GM23338 (cell line): ENCODE measurements at regions not wholly inside any gene's neighbourhood (a gene's known extent, or its start where the extent isn't known, plus 50 kb on each side); places are given as distances from the start of the nearest gene placed in this dataset.

Source experiments
- ATAC-seq: fragments of 200-7000 bp; cut with Tn5 transposase; 3 replicates; pipeline ENCODE4 v1.9.1; 2020
- DNase-seq: peaks from one replicate; pipeline ENCODE4 v3.0.0-alpha.2; 2015; ENCODE audit warnings: low spot score
- H2AFZ ChIP-seq: fragments of 200-600 bp; sonication (generic); 2 replicates; pipeline ENCODE4 v1.8.0; 2016; ENCODE audit warnings: antibody characterized with exemption, mild to moderate bottlenecking, moderate library complexity
- H3F3A ChIP-seq: fragments of 200-600 bp; sonication (generic); replicated peaks from 2 replicates; pipeline ENCODE4 v1.8.0; 2017; ENCODE audit warnings: antibody characterized with exemption, mixed run types, low read depth
- H3K27ac ChIP-seq: fragments of 200-600 bp; sonication (generic); 2 replicates; pipeline ENCODE4 v1.6.1; 2016; ENCODE audit warnings: low read depth
- H3K27me3 ChIP-seq: fragments of 200-600 bp; sonication (generic); 2 replicates; pipeline ENCODE4 v1.8.0; 2016; ENCODE audit warnings: mild to moderate bottlenecking, mixed run types, moderate library complexity; ENCODE audit not compliant: insufficient read depth
- H3K36me3 ChIP-seq: fragments of 200-600 bp; sonication (generic); 2 replicates; pipeline ENCODE4 v1.8.0; 2016; ENCODE audit warnings: mild to moderate bottlenecking; ENCODE audit not compliant: insufficient read depth
- H3K4me1 ChIP-seq: fragments of 200-600 bp; sonication (generic); 2 replicates; pipeline ENCODE4 v1.8.0; 2016; ENCODE audit warnings: mild to moderate bottlenecking, moderate library complexity; ENCODE audit not compliant: insufficient read depth
- H3K4me2 ChIP-seq: fragments of 200-600 bp; sonication (generic); 2 replicates; pipeline ENCODE4 v1.7.1; 2017; ENCODE audit warnings: mixed run types
- H3K4me3 ChIP-seq: fragments of 200-600 bp; sonication (generic); 2 replicates; pipeline ENCODE4 v1.6.1; 2016; ENCODE audit warnings: mixed run types
- H3K79me2 ChIP-seq: fragments of 200-600 bp; sonication (generic); replicated peaks from 2 replicates; pipeline ENCODE4 v1.8.0; 2017; ENCODE audit warnings: mild to moderate bottlenecking; ENCODE audit not compliant: insufficient read depth
- H3K9me2 ChIP-seq: fragments of 200-600 bp; sonication (generic); 2 replicates; pipeline ENCODE4 v1.8.0; 2017; ENCODE audit not compliant: insufficient read depth
- H4K20me1 ChIP-seq: fragments of 200-600 bp; sonication (generic); replicated peaks from 2 replicates; pipeline ENCODE4 v1.8.0; 2017; ENCODE audit warnings: mild to moderate bottlenecking; ENCODE audit not compliant: insufficient read depth
- H3K27ac Mint-ChIP-seq: 2 replicates; pipeline ENCODE4 v1.8.0; 2020; ENCODE audit warnings: inconsistent platforms, mild to moderate bottlenecking, moderate library complexity, mixed read lengths
- H3K27me3 Mint-ChIP-seq: 3 replicates; pipeline ENCODE4 v1.8.0; 2022; ENCODE audit warnings: low read depth, mild to moderate bottlenecking, moderate library complexity, mixed read lengths, inconsistent platforms; ENCODE audit not compliant: insufficient read depth, poor library complexity
- H3K36me3 Mint-ChIP-seq: 3 replicates; pipeline ENCODE4 v1.8.0; 2021; ENCODE audit warnings: low read depth, mild to moderate bottlenecking, inconsistent platforms, moderate library complexity, mixed read lengths
- H3K4me1 Mint-ChIP-seq: 3 replicates; pipeline ENCODE4 v1.8.0; 2020; ENCODE audit warnings: mild to moderate bottlenecking, inconsistent platforms, mixed read lengths
- H3K4me3 Mint-ChIP-seq: 3 replicates; pipeline ENCODE4 v1.8.0; 2021; ENCODE audit warnings: moderate library complexity, mild to moderate bottlenecking, inconsistent platforms, mixed read lengths
- H3K9me3 Mint-ChIP-seq: 3 replicates; pipeline ENCODE4 v1.8.0; 2020; ENCODE audit warnings: moderate library complexity, mild to moderate bottlenecking, inconsistent platforms, mixed read lengths
- CREB1 ChIP-seq: fragments of 250-450 bp; sonication (Bioruptor Pico); IDR thresholded peaks from 2 replicates; pipeline ENCODE4 v1.5.0; 2020; ENCODE audit warnings: low read depth, mild to moderate bottlenecking, moderate library complexity
- EZH2 ChIP-seq: fragments of 200-600 bp; sonication (generic); IDR thresholded peaks from one replicate; pipeline ENCODE4 v1.8.0; 2017; ENCODE audit warnings: antibody characterized with exemption, mild to moderate bottlenecking, low read depth; ENCODE audit not compliant: unreplicated experiment
- EZH2phosphoT487 ChIP-seq: fragments of 200-600 bp; sonication (generic); IDR thresholded peaks from one replicate; pipeline ENCODE4 v1.8.1; 2018; ENCODE audit warnings: antibody characterized with exemption; ENCODE audit not compliant: unreplicated experiment
- JUNB ChIP-seq: IDR thresholded peaks from one replicate; pipeline ENCODE4 v1.6.1; 2016; ENCODE audit warnings: antibody characterized with exemption; ENCODE audit not compliant: unreplicated experiment
- NANOG ChIP-seq: IDR thresholded peaks from 2 replicates; pipeline ENCODE4 v1.6.1; 2016; ENCODE audit warnings: antibody characterized with exemption, borderline replicate concordance
- POLR2AphosphoS5 ChIP-seq: IDR thresholded peaks from 2 replicates; pipeline ENCODE4 v1.6.1; 2016; ENCODE audit warnings: antibody characterized with exemption, low read depth
- STAT1 ChIP-seq: IDR thresholded peaks from one replicate; pipeline ENCODE4 v1.6.1; 2016; ENCODE audit warnings: antibody characterized with exemption; ENCODE audit not compliant: unreplicated experiment
- ZNF114 ChIP-seq: fragments of 250-450 bp; sonication (Bioruptor Pico); IDR thresholded peaks from 2 replicates; pipeline ENCODE4 v1.5.0; 2020; ENCODE audit warnings: mild to moderate bottlenecking, moderate library complexity
- ZNF331 ChIP-seq: fragments of 250-450 bp; sonication (Bioruptor Pico); IDR thresholded peaks from 2 replicates; pipeline ENCODE4 v1.5.0; 2020; ENCODE audit warnings: low read depth, mild to moderate bottlenecking, moderate library complexity
- TF ChIP-seq, protein P1 (sequence below): fragments of 250-450 bp; sonication (Bioruptor Pico); IDR thresholded peaks from 2 replicates; pipeline ENCODE4 v1.5.0; 2020; ENCODE audit warnings: mild to moderate bottlenecking, moderate library complexity
- TF ChIP-seq, protein P2 (sequence below): IDR thresholded peaks from one replicate; pipeline ENCODE4 v1.6.1; 2018; ENCODE audit warnings: antibody characterized with exemption; ENCODE audit not compliant: unreplicated experiment
- TF ChIP-seq, protein P3 (sequence below), 2 experiments: fragments of 200-600 bp in 1 of 2; sonication (generic) in 1 of 2; conservative IDR thresholded peaks; 2 replicates each; pipeline versions ENCODE4 v1.5.1 to v1.6.1; 2016 to 2017; ENCODE audit warnings: antibody characterized with exemption in 2 of 2, low read depth in 2 of 2, mild to moderate bottlenecking in 2 of 2, moderate library complexity in 1 of 2
- TF ChIP-seq, protein P4 (sequence below): IDR thresholded peaks from 2 replicates; pipeline ENCODE4 v1.6.1; 2016; ENCODE audit warnings: antibody characterized with exemption

DNA sequence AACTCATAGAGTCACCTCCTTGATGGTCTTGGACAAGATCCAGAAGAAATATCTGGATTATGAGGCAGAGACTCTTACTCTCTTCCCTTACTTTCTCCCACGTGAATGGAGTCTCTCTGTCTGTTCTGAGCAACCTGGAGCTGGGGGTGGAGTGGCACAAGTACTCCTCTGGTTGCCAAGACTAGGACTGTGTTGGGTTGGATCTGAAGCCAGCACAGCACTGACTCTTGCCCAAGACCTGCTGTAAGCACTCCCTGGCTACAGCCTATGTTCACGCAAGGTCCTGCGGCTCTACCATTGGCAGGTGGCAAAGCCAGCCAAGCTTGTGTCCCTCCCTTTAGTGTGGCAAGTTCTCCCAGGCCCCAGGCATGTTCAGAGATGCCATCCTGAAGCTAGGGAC lies 488.2 kb upstream of the NRG3 start (continued):
- TF ChIP-seq, protein P1, sequence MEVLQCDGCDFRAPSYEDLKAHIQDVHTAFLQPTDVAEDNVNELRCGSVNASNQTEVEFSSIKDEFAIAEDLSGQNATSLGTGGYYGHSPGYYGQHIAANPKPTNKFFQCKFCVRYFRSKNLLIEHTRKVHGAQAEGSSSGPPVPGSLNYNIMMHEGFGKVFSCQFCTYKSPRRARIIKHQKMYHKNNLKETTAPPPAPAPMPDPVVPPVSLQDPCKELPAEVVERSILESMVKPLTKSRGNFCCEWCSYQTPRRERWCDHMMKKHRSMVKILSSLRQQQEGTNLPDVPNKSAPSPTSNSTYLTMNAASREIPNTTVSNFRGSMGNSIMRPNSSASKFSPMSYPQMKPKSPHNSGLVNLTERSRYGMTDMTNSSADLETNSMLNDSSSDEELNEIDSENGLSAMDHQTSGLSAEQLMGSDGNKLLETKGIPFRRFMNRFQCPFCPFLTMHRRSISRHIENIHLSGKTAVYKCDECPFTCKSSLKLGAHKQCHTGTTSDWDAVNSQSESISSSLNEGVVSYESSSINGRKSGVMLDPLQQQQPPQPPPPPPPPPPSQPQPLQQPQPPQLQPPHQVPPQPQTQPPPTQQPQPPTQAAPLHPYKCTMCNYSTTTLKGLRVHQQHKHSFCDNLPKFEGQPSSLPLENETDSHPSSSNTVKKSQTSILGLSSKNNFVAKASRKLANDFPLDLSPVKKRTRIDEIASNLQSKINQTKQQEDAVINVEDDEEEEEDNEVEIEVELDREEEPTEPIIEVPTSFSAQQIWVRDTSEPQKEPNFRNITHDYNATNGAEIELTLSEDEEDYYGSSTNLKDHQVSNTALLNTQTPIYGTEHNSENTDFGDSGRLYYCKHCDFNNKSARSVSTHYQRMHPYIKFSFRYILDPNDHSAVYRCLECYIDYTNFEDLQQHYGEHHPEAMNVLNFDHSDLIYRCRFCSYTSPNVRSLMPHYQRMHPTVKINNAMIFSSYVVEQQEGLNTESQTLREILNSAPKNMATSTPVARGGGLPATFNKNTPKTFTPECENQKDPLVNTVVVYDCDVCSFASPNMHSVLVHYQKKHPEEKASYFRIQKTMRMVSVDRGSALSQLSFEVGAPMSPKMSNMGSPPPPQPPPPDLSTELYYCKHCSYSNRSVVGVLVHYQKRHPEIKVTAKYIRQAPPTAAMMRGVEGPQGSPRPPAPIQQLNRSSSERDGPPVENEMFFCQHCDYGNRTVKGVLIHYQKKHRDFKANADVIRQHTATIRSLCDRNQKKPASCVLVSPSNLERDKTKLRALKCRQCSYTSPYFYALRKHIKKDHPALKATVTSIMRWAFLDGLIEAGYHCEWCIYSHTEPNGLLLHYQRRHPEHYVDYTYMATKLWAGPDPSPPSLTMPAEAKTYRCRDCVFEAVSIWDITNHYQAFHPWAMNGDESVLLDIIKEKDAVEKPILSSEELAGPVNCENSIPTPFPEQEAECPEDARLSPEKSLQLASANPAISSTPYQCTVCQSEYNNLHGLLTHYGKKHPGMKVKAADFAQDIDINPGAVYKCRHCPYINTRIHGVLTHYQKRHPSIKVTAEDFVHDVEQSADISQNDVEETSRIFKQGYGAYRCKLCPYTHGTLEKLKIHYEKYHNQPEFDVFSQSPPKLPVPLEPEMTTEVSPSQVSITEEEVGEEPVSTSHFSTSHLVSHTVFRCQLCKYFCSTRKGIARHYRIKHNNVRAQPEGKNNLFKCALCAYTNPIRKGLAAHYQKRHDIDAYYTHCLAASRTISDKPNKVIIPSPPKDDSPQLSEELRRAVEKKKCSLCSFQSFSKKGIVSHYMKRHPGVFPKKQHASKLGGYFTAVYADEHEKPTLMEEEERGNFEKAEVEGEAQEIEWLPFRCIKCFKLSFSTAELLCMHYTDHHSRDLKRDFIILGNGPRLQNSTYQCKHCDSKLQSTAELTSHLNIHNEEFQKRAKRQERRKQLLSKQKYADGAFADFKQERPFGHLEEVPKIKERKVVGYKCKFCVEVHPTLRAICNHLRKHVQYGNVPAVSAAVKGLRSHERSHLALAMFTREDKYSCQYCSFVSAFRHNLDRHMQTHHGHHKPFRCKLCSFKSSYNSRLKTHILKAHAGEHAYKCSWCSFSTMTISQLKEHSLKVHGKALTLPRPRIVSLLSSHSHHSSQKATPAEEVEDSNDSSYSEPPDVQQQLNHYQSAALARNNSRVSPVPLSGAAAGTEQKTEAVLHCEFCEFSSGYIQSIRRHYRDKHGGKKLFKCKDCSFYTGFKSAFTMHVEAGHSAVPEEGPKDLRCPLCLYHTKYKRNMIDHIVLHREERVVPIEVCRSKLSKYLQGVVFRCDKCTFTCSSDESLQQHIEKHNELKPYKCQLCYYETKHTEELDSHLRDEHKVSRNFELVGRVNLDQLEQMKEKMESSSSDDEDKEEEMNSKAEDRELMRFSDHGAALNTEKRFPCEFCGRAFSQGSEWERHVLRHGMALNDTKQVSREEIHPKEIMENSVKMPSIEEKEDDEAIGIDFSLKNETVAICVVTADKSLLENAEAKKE (CRISPR knock-in tag): no peak

DNA sequence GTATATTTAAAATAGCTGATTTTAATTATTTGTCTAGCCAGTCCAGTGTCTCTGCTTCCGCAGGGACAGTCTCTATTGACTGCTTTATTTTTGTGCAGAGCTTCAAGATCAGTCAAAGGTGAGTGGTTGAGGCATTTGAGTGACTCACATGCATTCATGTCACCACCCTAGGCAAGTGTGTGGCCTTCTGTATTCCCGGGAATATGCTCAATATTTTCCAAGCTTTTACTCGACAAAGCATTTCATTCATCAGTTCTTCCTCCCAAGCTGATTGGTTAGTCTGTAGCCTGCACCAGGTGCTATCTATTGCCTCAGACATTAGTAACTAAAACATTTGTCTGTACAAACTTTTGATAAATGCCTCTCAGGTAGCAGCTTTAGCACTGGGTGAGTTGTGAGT lies 471.5 kb upstream of the NRG3 start:
- Mint-ChIP-seq H3K4me3 (no peak overlapping the region), H3K27me3 (no peaks in the 10 kb centered on the region), H3K9me3 (no peaks in the 10 kb centered on the region), H3K36me3 (no peaks in the 10 kb centered on the region), H3K4me1 (no peaks in the 10 kb centered on the region), H3K27ac (no peak overlapping the region)
- DNase-seq (no peak), ATAC-seq (no peak)
- Histone ChIP-seq H3K36me3 (no peaks in the 10 kb centered on the region), H4K20me1 (no peaks in the 10 kb centered on the region), H3K4me2 (no peak overlapping the region), H3F3A (no peaks in the 10 kb centered on the region), H3K79me2 (no peaks in the 10 kb centered on the region), H3K27ac (no peak overlapping the region), H3K27me3 (no peaks in the 10 kb centered on the region), H3K9me2 (no peaks in the 10 kb centered on the region), H3K4me1 (no peaks in the 10 kb centered on the region), H3K4me3 (no peak overlapping the region), H2AFZ (no peak overlapping the region)
- no peak for TF ChIP-seq NANOG
- no peak for TF ChIP-seq STAT1
- no peak for TF ChIP-seq CREB1 (CRISPR knock-in tag)
- no peak for TF ChIP-seq EZH2phosphoT487
- TF ChIP-seq, protein P2, sequence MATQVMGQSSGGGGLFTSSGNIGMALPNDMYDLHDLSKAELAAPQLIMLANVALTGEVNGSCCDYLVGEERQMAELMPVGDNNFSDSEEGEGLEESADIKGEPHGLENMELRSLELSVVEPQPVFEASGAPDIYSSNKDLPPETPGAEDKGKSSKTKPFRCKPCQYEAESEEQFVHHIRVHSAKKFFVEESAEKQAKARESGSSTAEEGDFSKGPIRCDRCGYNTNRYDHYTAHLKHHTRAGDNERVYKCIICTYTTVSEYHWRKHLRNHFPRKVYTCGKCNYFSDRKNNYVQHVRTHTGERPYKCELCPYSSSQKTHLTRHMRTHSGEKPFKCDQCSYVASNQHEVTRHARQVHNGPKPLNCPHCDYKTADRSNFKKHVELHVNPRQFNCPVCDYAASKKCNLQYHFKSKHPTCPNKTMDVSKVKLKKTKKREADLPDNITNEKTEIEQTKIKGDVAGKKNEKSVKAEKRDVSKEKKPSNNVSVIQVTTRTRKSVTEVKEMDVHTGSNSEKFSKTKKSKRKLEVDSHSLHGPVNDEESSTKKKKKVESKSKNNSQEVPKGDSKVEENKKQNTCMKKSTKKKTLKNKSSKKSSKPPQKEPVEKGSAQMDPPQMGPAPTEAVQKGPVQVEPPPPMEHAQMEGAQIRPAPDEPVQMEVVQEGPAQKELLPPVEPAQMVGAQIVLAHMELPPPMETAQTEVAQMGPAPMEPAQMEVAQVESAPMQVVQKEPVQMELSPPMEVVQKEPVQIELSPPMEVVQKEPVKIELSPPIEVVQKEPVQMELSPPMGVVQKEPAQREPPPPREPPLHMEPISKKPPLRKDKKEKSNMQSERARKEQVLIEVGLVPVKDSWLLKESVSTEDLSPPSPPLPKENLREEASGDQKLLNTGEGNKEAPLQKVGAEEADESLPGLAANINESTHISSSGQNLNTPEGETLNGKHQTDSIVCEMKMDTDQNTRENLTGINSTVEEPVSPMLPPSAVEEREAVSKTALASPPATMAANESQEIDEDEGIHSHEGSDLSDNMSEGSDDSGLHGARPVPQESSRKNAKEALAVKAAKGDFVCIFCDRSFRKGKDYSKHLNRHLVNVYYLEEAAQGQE: no peak
- TF ChIP-seq, protein P3, sequence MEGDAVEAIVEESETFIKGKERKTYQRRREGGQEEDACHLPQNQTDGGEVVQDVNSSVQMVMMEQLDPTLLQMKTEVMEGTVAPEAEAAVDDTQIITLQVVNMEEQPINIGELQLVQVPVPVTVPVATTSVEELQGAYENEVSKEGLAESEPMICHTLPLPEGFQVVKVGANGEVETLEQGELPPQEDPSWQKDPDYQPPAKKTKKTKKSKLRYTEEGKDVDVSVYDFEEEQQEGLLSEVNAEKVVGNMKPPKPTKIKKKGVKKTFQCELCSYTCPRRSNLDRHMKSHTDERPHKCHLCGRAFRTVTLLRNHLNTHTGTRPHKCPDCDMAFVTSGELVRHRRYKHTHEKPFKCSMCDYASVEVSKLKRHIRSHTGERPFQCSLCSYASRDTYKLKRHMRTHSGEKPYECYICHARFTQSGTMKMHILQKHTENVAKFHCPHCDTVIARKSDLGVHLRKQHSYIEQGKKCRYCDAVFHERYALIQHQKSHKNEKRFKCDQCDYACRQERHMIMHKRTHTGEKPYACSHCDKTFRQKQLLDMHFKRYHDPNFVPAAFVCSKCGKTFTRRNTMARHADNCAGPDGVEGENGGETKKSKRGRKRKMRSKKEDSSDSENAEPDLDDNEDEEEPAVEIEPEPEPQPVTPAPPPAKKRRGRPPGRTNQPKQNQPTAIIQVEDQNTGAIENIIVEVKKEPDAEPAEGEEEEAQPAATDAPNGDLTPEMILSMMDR (conservative IDR thresholded peaks at IDR 0.05; ENCODE audit: low read depth in 2 of 2): no peak
- TF ChIP-seq EZH2: no peak
- no peak for TF ChIP-seq JUNB
- TF ChIP-seq ZNF114 (CRISPR knock-in tag): no peak
- TF ChIP-seq, protein P4, sequence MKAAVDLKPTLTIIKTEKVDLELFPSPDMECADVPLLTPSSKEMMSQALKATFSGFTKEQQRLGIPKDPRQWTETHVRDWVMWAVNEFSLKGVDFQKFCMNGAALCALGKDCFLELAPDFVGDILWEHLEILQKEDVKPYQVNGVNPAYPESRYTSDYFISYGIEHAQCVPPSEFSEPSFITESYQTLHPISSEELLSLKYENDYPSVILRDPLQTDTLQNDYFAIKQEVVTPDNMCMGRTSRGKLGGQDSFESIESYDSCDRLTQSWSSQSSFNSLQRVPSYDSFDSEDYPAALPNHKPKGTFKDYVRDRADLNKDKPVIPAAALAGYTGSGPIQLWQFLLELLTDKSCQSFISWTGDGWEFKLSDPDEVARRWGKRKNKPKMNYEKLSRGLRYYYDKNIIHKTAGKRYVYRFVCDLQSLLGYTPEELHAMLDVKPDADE: no peak
- TF ChIP-seq POLR2AphosphoS5: no peak
- no peak for TF ChIP-seq ZNF331 (CRISPR knock-in tag)
